NCI-H2107 treated with DMSO at 0.1 percent for 48 hours (cell line): ENCODE measurements at regions not wholly inside any gene's neighbourhood (a gene's known extent, or its start where the extent isn't known, plus 50 kb on each side); places are given as distances from the start of the nearest gene placed in this dataset.

ENCODE experiments used
- DNase-seq: peaks from one replicate; lab custom pipeline; 2025; ENCODE audit not compliant: unreplicated experiment; lab: John Stamatoyannopoulos, UW

GRCh38 chr10:33820531-33820930 is 486.1 kb upstream of the NRP1 start:
- no peak for DNase-seq

DNA sequence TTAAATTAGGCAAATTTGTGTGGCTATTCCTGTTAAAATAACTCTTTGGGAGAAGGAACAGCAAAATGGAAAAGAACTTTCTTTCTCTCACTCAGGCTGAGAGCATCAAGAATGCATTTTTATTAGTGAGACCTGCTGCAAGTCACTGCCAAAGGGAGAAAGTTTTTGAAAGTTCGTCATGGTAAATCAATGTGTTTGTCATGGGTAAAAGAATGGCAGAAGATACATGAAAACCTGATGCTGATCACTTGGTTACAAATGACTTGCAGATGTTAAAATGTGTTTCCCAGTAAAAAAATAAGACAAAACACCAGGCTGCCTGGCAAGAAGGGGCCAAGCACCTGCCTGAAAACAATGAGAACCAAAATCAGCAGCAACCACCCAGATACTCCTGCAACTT is 484.7 kb upstream of the NRP1 start:
- no peak for DNase-seq

DNA sequence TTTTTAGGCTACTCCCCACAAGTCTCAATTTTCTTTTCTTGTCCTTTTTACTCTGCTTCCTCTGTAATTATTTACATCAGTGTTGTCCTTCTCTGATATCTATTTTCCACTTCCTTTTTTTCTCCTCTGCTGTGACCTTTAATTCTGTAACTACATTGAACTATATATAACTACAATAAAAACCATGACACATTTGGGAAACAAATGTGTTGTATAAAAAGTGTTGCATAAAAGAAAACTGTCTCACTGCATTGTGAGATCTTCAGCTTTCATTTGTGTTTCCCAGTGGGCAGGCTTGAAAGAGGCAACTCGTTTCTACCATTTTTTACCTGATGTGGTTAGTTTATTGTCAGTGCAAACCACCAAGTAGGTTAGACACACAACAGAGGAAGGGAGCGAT is 483.9 kb upstream of the NRP1 start:
- no peak for DNase-seq

GRCh38 chr10:33817605-33818004 is 483.1 kb upstream of the NRP1 start:
- DNase-seq: no peak

- no peak for DNase-seq
Observed at GRCh38 chr10:33815776-33816175, 481.3 kb upstream of the NRP1 start.

GRCh38 chr10:33813871-33814270 is 479.4 kb upstream of the NRP1 start:
- DNase-seq: no peak

DNA sequence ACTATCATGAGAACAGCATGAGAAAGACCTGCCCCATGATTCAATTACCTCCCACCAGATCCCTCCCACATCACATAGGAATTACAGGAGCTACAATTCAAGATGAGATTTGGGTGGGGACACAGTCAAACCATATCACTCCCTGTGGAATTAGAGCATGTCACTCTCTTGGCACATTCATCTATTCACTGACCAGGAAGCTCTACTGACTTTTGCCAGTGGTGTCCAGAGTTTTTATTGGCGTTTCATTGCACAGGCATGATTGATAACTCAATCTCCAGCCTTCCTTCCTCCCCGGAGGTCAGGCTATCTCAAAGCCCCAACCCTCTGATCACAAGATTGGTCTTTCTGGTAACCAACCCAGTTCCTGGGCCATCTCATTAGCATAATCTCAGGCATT is 478.9 kb upstream of the NRP1 start:
- no peak for DNase-seq

- no peak for DNase-seq
Observed at GRCh38 chr10:33812586-33812985, 478.1 kb upstream of the NRP1 start.

GRCh38 chr10:33810986-33811385 is 476.5 kb upstream of the NRP1 start:
- DNase-seq: no peak

DNA sequence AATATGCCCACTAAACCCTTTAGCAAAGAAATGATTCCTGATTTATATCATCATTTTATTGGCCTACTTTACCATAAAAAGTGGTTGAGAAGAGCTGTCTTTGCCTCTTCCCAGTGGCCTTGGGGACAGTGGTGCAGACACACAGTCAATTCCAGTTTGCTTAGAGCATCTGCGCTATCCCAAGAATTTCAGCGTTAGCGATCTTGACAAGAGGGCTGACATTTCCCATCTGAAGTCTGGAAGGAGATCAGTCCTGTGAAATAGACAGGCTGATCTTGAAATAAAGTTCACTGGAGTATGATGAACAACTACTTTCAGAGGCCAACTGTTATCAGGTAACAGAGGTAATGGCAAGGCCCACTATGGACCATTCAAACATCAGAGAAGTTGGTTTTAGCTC is 475.3 kb upstream of the NRP1 start:
- no peak for DNase-seq

GRCh38 chr10:33808475-33808874 is 474.0 kb upstream of the NRP1 start:
- no peak for DNase-seq

DNA sequence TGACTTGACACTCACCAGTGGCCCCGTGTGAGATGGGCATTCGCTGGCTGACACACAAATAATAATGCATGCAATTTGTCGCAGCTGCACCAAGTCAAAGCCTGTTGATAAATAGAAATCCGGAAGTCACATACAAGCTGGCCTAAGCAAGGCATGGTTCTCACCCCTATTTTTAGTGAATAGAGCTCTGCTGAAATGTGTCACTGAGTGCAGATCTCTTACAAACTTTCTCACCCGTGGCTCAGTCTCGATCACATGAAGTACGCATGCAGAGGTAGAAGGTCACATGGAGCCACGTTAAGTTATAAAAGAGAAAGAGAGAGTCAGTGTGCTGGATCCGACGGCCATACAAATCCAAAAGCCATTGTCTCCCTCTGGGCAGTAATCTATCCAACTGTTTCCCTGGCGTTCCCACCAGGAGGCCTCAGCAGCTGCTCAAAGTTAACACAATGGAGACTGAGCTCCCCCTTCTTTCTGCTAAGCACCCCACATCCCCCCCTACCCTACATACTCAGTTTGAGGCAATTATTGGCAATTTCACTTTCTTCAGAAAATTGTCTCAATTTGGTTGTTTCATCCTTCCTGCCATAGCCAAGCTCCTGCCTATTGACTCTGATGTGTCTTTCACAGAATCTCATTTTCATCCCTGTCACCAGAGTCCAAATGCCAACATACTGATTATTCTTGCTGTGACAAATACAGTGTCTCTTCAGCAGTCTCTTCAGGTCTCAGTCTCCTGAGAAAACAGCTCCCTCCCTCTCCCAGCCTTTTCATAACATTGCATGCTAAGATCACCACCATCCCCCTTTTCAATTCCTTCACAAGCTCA is 473.3 kb upstream of the NRP1 start:
- DNase-seq: no peak

DNA sequence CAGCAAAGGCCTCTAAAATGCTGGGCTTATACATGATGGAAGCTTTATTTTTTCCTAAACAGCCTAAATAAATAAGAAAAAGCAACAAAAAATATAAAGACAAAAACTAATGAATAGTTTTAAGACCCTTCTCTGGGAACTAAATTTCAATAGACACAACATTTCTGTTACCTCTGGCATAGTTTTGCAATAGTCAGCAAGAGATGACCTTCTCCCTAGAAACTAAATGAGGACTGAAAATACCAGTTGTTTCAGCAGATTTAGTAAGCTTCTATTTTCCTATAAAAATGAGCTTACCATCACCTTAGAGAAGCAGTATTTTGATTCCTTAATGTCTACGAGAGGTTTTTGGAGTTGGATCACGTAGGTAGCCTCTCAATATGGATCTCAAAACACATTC is 471.4 kb upstream of the NRP1 start:
- no peak for DNase-seq

DNA sequence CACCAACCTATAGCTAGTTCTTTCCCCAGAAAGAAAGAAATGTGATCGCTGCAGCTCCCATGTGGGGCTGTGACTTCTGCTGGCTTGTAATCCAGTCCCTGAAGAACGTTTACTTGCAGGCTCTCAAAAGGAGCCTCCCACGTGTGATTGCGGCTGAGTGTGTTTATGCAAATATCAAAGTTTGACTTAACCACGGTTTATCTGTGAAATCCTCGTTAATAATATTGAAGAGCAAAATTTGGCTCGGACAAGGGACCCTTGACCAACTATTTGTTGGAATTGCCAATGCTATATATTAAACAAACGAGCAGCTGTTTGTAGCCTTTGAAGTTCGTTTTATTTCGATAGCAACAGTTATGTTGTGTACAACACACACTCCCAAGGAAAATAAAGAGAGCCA is 470.1 kb upstream of the NRP1 start:
- no peak for DNase-seq

DNA sequence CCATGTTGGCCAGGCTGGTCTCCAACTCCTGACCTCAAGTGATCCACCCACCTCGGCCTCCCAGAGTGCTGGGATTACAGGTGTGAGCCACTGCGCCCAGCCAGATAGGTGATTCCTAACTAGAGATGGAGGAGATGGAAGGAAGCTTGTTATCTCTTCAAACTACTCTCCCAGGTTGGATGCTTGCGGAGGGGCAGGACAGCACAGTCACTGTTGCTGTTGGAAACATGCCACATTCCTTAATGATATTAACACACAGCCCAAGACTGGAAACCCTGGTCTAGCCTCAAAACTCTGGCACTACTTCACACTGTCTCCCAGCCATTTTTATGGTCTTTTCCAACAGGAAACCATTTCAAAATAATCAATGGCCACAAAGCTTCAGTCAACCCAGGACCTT is 468.8 kb upstream of the NRP1 start:
- no peak for DNase-seq

GRCh38 chr10:33802566-33802965 is 468.1 kb upstream of the NRP1 start:
- no peak for DNase-seq

- no peak for DNase-seq
Observed at GRCh38 chr10:33801705-33802104, 467.2 kb upstream of the NRP1 start.

- DNase-seq: no peak
Observed at GRCh38 chr10:33800986-33801385, 466.5 kb upstream of the NRP1 start.

- DNase-seq: no peak
Observed at GRCh38 chr10:33800545-33800944, 466.1 kb upstream of the NRP1 start.

- DNase-seq: no peak
Observed at GRCh38 chr10:33799944-33800323, 465.5 kb upstream of the NRP1 start.

GRCh38 chr10:33799281-33799943 is 464.9 kb upstream of the NRP1 start:
- DNase-seq: no peak

GRCh38 chr10:33798754-33799153 is 464.3 kb upstream of the NRP1 start:
- DNase-seq: no peak

DNA sequence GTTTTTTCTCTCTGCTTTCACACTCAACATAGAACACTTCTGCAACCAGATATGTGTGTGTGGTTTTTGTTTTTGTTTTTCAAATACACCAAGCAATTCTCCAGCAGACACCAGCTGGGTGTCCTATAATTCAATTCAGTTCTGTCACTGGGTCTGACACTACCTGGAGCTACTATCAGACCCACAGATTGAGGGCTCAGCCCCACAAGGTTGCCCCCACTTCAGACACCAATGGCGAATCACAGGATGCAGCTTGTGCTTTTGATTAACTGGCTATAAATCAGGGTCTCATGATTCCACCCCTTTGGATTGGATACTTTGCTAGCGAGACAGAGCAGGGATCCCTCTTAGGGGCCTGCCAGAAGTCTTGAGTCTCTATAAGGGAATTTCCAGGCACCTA is 462.2 kb upstream of the NRP1 start:
- DNase-seq: no peak
